ENCODE measurements at regions not wholly inside any gene's neighbourhood (a gene's known extent, or its start where the extent isn't known, plus 50 kb on each side); places are given as distances from the start of the nearest gene placed in this dataset.

DNA sequence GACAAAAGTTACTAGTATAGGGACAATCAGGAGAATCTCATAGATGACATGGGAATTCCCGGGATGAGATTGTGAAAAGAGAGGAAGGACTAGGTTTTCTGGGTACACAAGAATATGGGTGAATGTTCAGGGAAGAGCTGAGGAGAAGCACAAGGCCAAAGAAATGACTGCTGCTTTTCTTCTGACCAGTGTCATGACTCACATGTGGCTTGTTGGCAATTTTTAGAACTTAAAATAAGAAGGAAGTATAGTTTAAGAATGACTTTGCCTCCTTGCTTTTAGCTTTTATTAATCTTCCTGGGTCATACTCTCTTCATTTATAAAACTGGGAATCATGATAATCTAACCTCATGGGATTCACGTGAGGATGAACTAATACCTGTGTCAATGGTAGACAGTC lies 652.4 kb upstream of the MEF2C start:
- TF ChIP-seq, protein P1, sequence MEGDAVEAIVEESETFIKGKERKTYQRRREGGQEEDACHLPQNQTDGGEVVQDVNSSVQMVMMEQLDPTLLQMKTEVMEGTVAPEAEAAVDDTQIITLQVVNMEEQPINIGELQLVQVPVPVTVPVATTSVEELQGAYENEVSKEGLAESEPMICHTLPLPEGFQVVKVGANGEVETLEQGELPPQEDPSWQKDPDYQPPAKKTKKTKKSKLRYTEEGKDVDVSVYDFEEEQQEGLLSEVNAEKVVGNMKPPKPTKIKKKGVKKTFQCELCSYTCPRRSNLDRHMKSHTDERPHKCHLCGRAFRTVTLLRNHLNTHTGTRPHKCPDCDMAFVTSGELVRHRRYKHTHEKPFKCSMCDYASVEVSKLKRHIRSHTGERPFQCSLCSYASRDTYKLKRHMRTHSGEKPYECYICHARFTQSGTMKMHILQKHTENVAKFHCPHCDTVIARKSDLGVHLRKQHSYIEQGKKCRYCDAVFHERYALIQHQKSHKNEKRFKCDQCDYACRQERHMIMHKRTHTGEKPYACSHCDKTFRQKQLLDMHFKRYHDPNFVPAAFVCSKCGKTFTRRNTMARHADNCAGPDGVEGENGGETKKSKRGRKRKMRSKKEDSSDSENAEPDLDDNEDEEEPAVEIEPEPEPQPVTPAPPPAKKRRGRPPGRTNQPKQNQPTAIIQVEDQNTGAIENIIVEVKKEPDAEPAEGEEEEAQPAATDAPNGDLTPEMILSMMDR (IDR thresholded peaks at IDR 0.05; ENCODE audit: insufficient read depth, low read length, poor library complexity, severe bottlenecking): no peak
- no peak for TF ChIP-seq EZH2phosphoT487 (conservative IDR thresholded peaks at IDR 0.05; ENCODE audit: low read length)

All from SU-DHL-6 (cell line).